Peyer's patch (tissue), 4 donors: ENCODE measurements at regions not wholly inside any gene's neighbourhood (a gene's known extent, or its start where the extent isn't known, plus 50 kb on each side); places are given as distances from the start of the nearest gene placed in this dataset.

Experiments
- DNase-seq, 3 donors: peaks; one replicate each; pipeline ENCODE4 v3.0.0-alpha.2; 2017 to 2019
- H3K27ac ChIP-seq, 4 donors: fragments of 200-600 bp; sonication (generic); one replicate each; pipeline ENCODE4 v1.5.1; 2016 to 2019
- H3K27me3 ChIP-seq, 2 donors: fragments of 200-600 bp; sonication (generic); one replicate each; pipeline ENCODE4 v1.5.1; 2019
- H3K36me3 ChIP-seq, 3 donors: fragments of 200-600 bp; sonication (generic); one replicate each; pipeline ENCODE4 v1.5.1; 2016 to 2019
- H3K4me1 ChIP-seq, 4 donors: fragments of 200-600 bp; sonication (generic); one replicate each; pipeline ENCODE4 v1.5.1; 2016 to 2019
- H3K4me3 ChIP-seq, 4 donors: fragments of 200-600 bp; sonication (generic); 1 replicate in 3 of 4; 2 replicates in 1 of 4; pipeline ENCODE4 v1.5.1; 2016 to 2019; ENCODE audit warnings: mild to moderate bottlenecking in 1 of 4
- H3K9me3 ChIP-seq, 4 donors: fragments of 200-600 bp; sonication (generic); one replicate each; pipeline ENCODE4 v1.5.1; 2016 to 2019; ENCODE audit warnings: mild to moderate bottlenecking in 1 of 4
- CTCF ChIP-seq, 6 experiments: fragments of 450-650 bp in 4 of 6; fragments of 200-600 bp in 2 of 6; sonication (generic) in 1 of 6; IDR thresholded peaks; one replicate each; pipeline ENCODE4 v1.5.1; 2017 to 2019; ENCODE audit warnings: antibody characterized with exemption in 6 of 6, mild to moderate bottlenecking in 3 of 6, moderate library complexity in 1 of 6
- POLR2A ChIP-seq, 2 donors: fragments of 450-650 bp; IDR thresholded peaks; one replicate each; pipeline ENCODE4 v1.5.1; 2017; ENCODE audit warnings: antibody characterized with exemption in 2 of 2, mild to moderate bottlenecking in 2 of 2, moderate library complexity in 2 of 2

DNA sequence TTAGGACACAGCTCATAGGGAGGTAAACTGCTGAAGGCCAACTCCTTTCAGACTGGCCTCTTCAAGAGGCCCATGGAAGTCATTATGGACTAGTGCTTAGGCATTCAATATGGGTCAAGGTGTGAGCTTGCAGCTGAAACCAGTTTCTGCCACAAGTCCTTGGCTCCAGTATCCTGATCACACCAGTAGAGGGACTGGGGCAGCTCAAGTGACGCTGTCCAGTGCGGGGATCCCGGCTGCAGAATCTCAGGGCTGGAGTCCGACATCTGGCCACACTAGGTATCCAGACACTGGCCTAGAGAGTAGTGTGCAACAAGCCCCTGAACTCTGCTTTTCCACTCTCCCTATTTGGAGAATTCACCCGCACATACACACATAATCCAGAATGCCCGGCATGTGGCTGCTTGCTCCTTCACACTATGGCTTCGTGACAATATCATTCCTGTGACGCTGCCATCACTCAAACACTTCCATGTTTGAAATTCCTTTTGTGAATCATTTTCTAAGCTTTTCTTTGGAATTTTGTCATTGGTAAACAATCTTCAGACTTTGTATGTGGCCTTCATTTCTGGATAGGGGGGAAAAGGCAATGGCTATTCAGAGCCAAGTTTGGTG lies 425.1 kb downstream of the EFNB2 start:
- Histone ChIP-seq H3K36me3 (no peaks in the 10 kb centered on the region), H3K27me3 (no peaks in the 10 kb centered on the region), H3K4me3 (no peak overlapping the region), H3K9me3 (no peaks in the 10 kb centered on the region), H3K4me1 (no peaks in the 10 kb centered on the region), H3K27ac (no peak overlapping the region)
- no peak for DNase-seq
- no peak for TF ChIP-seq CTCF (IDR thresholded peaks at IDR 0.05)
- TF ChIP-seq POLR2A (IDR thresholded peaks at IDR 0.05): no peak

- Histone ChIP-seq H3K4me1 (no peaks in the 10 kb centered on the region), H3K9me3 (no peaks in the 10 kb centered on the region), H3K4me3 (no peak overlapping the region), H3K27me3 (no peaks in the 10 kb centered on the region), H3K36me3 (no peaks in the 10 kb centered on the region), H3K27ac (no peak overlapping the region)
- TF ChIP-seq POLR2A (IDR thresholded peaks at IDR 0.05) (no peak), CTCF (IDR thresholded peaks at IDR 0.05) (no peak)
- no peak for DNase-seq
These were observed 426.1 kb downstream of the EFNB2 start for GRCh38 chr13:106109391-106109791.

DNA sequence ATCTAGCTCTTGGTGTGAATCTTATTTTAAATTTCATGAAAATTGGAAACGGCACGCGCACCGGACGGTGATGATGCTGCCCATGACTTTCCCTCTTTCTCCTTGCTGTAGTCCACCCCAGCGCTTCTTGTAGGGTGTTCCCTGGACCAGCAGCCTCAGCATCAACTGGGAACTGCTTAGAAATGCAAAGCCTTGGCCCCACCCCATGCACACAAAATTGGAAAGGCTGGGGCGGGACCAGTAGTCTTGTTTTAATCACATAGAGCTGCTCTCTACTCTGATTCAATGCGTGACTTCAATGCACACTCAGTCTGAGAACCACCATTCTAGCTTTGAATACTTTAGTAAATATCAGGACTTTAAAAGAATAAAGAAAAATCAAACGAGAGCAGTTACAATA lies 427.1 kb downstream of the EFNB2 start:
- no peaks in the 10 kb centered on the region for H3K36me3 ChIP-seq
- TF ChIP-seq POLR2A (IDR thresholded peaks at IDR 0.05) (no peak), CTCF (IDR thresholded peaks at IDR 0.05) (no peak)

GRCh38 chr13:106107061-106107460 lies 428.4 kb downstream of the EFNB2 start:
- H3K36me3 ChIP-seq: no peaks in the 10 kb centered on the region
- H3K4me3 ChIP-seq: no peak overlapping the region
- no peaks in the 10 kb centered on the region for H3K9me3 ChIP-seq
- H3K27me3 ChIP-seq: no peaks in the 10 kb centered on the region
- no peak overlapping the region for H3K27ac ChIP-seq
- no peak for DNase-seq
- no peaks in the 10 kb centered on the region for H3K4me1 ChIP-seq
- no peak for TF ChIP-seq POLR2A (IDR thresholded peaks at IDR 0.05)

More for the DNA sequence above, 427.1 kb downstream of the EFNB2 start:
- Histone ChIP-seq H3K4me3 (no peak overlapping the region), H3K27ac (no peak overlapping the region), H3K4me1 (no peaks in the 10 kb centered on the region), H3K27me3 (no peaks in the 10 kb centered on the region), H3K9me3 (no peaks in the 10 kb centered on the region)
- no peak for DNase-seq

DNA sequence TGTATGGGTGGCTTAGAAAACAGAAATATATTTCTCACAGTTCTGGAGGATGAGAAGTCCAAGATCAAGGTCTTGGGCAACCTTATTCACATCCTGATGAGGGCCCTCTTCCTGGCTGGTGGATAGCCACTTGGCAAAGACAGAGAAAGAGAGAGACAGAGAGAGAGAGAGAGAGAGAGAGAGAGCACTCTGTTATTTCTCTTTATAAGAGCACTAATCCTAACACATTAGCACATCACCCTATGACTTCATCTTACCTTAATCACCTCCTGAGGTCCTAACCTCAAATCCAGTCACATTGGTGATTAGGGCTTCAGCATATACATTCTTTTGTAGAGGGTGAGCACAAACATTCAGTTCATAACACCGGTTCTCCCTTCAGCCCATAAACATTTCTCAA lies 430.3 kb downstream of the EFNB2 start:
- Histone ChIP-seq H3K27me3 (no peaks in the 10 kb centered on the region), H3K27ac (no peak overlapping the region), H3K4me1 (peaks cover 0 to 8% (median 0%) of the 10 kb centered on the region in 4 donors), H3K36me3 (no peaks in the 10 kb centered on the region), H3K9me3 (no peaks in the 10 kb centered on the region), H3K4me3 (no peak overlapping the region)
- DNase-seq: no peak
- TF ChIP-seq POLR2A (IDR thresholded peaks at IDR 0.05) (no peak), CTCF (IDR thresholded peaks at IDR 0.05) (no peak)

DNA sequence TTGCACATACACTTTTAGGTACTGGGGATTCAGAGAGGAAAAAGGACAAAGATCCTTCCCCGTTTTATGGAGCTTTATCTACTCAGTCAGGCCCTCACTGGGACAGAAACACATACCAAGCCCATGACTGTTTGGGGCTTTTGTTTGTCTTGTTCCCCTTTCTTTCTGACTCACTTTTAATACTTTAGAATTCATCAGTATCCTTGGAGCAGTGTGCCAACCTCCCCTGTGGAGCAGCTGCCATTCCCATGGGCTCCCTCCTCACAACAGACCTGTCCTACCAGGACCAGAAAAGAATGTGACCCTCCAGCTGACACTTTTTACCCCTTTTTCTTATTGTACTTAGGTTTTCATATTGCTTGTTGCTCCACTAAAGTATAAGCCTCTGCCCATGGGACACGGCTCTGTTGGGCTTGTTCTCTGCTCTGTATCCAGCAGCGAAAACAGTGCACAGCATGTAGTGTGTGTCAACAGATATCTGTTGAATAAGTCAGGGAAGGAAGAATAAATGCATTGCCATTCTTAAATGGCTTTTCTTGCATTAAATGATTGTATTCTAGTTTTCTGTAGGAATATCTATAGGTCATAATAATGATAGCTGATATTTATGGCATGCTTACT lies 431.1 kb downstream of the EFNB2 start:
- H3K9me3 ChIP-seq: no peaks in the 10 kb centered on the region
- no peak overlapping the region for H3K4me3 ChIP-seq
- no peak for DNase-seq
- peaks cover 0 to 13% (median 0%) of the 10 kb centered on the region in 4 donors for H3K4me1 ChIP-seq
- H3K27me3 ChIP-seq: no peaks in the 10 kb centered on the region
- no peak overlapping the region for H3K27ac ChIP-seq
- H3K36me3 ChIP-seq: no peaks in the 10 kb centered on the region
- TF ChIP-seq POLR2A (IDR thresholded peaks at IDR 0.05) (no peak), CTCF (IDR thresholded peaks at IDR 0.05) (no peak)
